ENCODE measurements at regions not wholly inside any gene's neighbourhood (a gene's known extent, or its start where the extent isn't known, plus 50 kb on each side); places are given as distances from the start of the nearest gene placed in this dataset.

DNA sequence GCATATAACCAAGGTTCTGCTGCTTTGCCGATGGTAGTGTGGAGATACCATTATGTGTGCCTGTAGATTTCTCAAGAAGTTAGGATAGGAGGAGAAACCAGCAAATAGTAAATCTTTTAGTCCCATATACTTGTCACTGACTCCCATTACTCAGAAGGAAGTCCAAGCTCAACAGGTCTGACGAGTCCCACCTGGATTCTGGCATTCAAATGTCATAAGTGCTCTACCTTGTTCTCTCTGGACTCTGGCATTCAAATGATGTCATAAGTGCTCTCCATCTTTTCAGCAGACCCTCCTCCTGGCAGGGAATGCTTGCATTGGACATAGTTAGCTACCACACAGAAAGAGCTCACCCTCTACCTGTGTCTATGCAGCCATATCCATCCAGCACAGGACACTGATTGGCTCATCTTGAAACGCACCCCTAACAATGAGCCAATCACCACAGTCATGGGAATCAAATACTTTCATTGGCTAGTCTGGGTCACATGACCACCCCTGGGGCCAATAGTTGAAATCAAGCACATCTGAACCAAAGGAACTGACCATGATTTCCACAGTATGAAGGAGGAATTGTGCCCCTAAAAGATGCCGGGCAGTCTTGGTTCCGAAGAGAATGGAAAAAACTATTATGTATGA lies 205.0 kb upstream of the ADAMTS9 start:
- H3K4ac ChIP-seq (ENCODE audit: low read depth in 1 of 2, low read length in 2 of 2): no peak overlapping the region
- H3K23ac ChIP-seq (ENCODE audit: low read length in 2 of 2): no peak overlapping the region
- H3K9ac ChIP-seq (ENCODE audit: low read length): no peak overlapping the region
- H2BK15ac ChIP-seq (ENCODE audit: low read depth, poor library complexity, severe bottlenecking): peak overlapping the region; percentile 36
- no peaks in the 10 kb centered on the region for H3K27me3 ChIP-seq (ENCODE audit: control insufficient read depth in 1 of 2, insufficient read depth in 1 of 2, low read length in 2 of 2)
- no peak overlapping the region for H3K27ac ChIP-seq (ENCODE audit: low read length, poor library complexity, severe bottlenecking)
- peak overlapping the region in 1 of 2 experiments; percentile 11 for H3K14ac ChIP-seq (ENCODE audit: low read length in 2 of 2)
- no peak overlapping the region for H2BK12ac ChIP-seq (ENCODE audit: low read length in 2 of 2)
- no peaks in the 10 kb centered on the region for H3K4me1 ChIP-seq (ENCODE audit: control insufficient read depth, insufficient read depth, low read depth, low read length)
- H2BK5ac ChIP-seq (ENCODE audit: low read depth, low read length, poor library complexity, severe bottlenecking): no peak overlapping the region
- no peak overlapping the region for H2AFZ ChIP-seq (ENCODE audit: low read depth, low read length)
- no peak overlapping the region for H2BK120ac ChIP-seq (ENCODE audit: low read depth, low read length)
- H3K79me1 ChIP-seq (replicated peaks; ENCODE audit: low read length, poor library complexity, severe bottlenecking): no peaks in the 10 kb centered on the region
- no peak overlapping the region for H3K4me3 ChIP-seq (ENCODE audit: insufficient read depth in 1 of 2, low read depth in 1 of 2, low read length in 2 of 2)
- WGBS: 90% methylated on average over 2 of the region's 5 CpGs
- no peaks in the 10 kb centered on the region for H3K36me3 ChIP-seq (ENCODE audit: control insufficient read depth in 1 of 2, insufficient read depth in 2 of 2, low read depth in 1 of 2, low read length in 2 of 2)
- H4K8ac ChIP-seq (ENCODE audit: low read length): no peak overlapping the region
- no peak for DNase-seq
- no peak overlapping the region for H3K4me2 ChIP-seq (ENCODE audit: low read length, poor library complexity, severe bottlenecking)
- H3K9me3 ChIP-seq (ENCODE audit: control insufficient read depth, low read length): no peaks in the 10 kb centered on the region
- peak overlapping the region in 1 of 2 experiments; percentile 41 for H3K18ac ChIP-seq (ENCODE audit: low read depth in 1 of 2, low read length in 2 of 2)
- H4K91ac ChIP-seq (ENCODE audit: low read length): no peak overlapping the region
- H2AK5ac ChIP-seq (ENCODE audit: low read length, severe bottlenecking): no peak overlapping the region

DNA sequence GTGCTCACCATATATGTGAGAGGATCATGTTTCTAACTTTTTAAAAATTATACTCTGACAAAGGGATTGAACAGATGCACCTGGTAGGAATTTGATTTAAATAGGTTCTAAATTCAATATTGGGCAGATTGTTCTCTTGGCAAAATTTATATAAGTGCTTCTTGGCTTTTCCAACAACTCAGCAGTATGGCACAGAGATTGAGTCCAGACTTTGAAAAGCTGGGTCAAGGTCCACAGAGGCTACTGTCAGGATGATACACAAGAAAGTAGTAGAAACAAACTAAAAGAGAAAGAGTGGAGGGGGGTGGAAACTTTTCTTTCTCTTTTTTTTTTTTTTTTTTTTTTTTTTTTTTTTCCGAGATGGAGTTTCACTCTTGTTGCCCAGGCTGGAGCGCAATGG lies 203.2 kb upstream of the ADAMTS9 start:
- Histone ChIP-seq H2AFZ (ENCODE audit: low read depth, low read length) (no peak overlapping the region), H3K27ac (ENCODE audit: low read length, poor library complexity, severe bottlenecking) (no peak overlapping the region), H3K14ac (ENCODE audit: low read length in 2 of 2) (no peak overlapping the region), H3K9me3 (ENCODE audit: control insufficient read depth, low read length) (no peaks in the 10 kb centered on the region), H4K8ac (ENCODE audit: low read length) (no peak overlapping the region), H3K18ac (ENCODE audit: low read depth in 1 of 2, low read length in 2 of 2) (no peak overlapping the region), H3K4me1 (ENCODE audit: control insufficient read depth, insufficient read depth, low read depth, low read length) (no peaks in the 10 kb centered on the region), H3K27me3 (ENCODE audit: control insufficient read depth in 1 of 2, insufficient read depth in 1 of 2, low read length in 2 of 2) (no peaks in the 10 kb centered on the region), H3K4me2 (ENCODE audit: low read length, poor library complexity, severe bottlenecking) (no peak overlapping the region), H4K91ac (ENCODE audit: low read length) (no peak overlapping the region), H3K9ac (ENCODE audit: low read length) (no peak overlapping the region), H3K4me3 (ENCODE audit: insufficient read depth in 1 of 2, low read depth in 1 of 2, low read length in 2 of 2) (no peak overlapping the region), H2BK15ac (ENCODE audit: low read depth, poor library complexity, severe bottlenecking) (no peak overlapping the region), H3K36me3 (ENCODE audit: control insufficient read depth in 1 of 2, insufficient read depth in 2 of 2, low read depth in 1 of 2, low read length in 2 of 2) (no peaks in the 10 kb centered on the region), H2BK5ac (ENCODE audit: low read depth, low read length, poor library complexity, severe bottlenecking) (no peak overlapping the region), H2BK12ac (ENCODE audit: low read length in 2 of 2) (no peak overlapping the region), H3K23ac (ENCODE audit: low read length in 2 of 2) (no peak overlapping the region), H3K4ac (ENCODE audit: low read depth in 1 of 2, low read length in 2 of 2) (no peak overlapping the region), H2BK120ac (ENCODE audit: low read depth, low read length) (no peak overlapping the region), H2AK5ac (ENCODE audit: low read length, severe bottlenecking) (no peak overlapping the region), H3K79me1 (replicated peaks; ENCODE audit: low read length, poor library complexity, severe bottlenecking) (no peaks in the 10 kb centered on the region)
- DNase-seq: no peak
- WGBS: no CpG with 5 or more reads among the region's 2 CpGs

DNA sequence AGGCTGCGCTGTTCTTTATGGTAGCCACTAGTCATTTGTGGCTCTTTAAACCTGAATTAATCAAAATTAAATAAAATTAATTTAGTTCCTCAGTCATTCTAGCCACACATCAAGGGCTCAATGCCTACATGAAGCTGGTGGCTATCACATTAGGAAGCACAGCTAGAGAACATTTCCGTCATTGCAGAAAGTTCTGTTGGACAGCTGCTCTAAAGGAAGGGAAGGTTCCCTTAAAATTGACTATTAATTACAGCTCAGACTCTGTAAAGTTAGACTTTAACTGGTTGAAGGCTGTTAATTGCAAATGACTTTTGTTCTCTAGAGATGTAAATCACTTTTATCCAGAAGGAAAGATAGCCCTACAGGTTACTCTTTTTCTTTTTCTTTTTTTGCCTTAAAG lies 202.7 kb upstream of the ADAMTS9 start:
- Histone ChIP-seq H3K4me2 (ENCODE audit: low read length, poor library complexity, severe bottlenecking) (no peak overlapping the region), H3K9me3 (ENCODE audit: control insufficient read depth, low read length) (no peaks in the 10 kb centered on the region), H3K4ac (ENCODE audit: low read depth in 1 of 2, low read length in 2 of 2) (no peak overlapping the region), H2AK5ac (ENCODE audit: low read length, severe bottlenecking) (no peak overlapping the region), H3K4me3 (ENCODE audit: insufficient read depth in 1 of 2, low read depth in 1 of 2, low read length in 2 of 2) (no peak overlapping the region), H3K4me1 (ENCODE audit: control insufficient read depth, insufficient read depth, low read depth, low read length) (no peaks in the 10 kb centered on the region), H3K23ac (ENCODE audit: low read length in 2 of 2) (no peak overlapping the region), H4K8ac (ENCODE audit: low read length) (no peak overlapping the region), H2AFZ (ENCODE audit: low read depth, low read length) (no peak overlapping the region), H2BK120ac (ENCODE audit: low read depth, low read length) (no peak overlapping the region), H2BK5ac (ENCODE audit: low read depth, low read length, poor library complexity, severe bottlenecking) (no peak overlapping the region), H3K18ac (ENCODE audit: low read depth in 1 of 2, low read length in 2 of 2) (no peak overlapping the region), H3K79me1 (replicated peaks; ENCODE audit: low read length, poor library complexity, severe bottlenecking) (no peaks in the 10 kb centered on the region), H3K9ac (ENCODE audit: low read length) (no peak overlapping the region), H4K91ac (ENCODE audit: low read length) (no peak overlapping the region), H3K14ac (ENCODE audit: low read length in 2 of 2) (no peak overlapping the region), H3K27ac (ENCODE audit: low read length, poor library complexity, severe bottlenecking) (no peak overlapping the region), H2BK15ac (ENCODE audit: low read depth, poor library complexity, severe bottlenecking) (no peak overlapping the region), H2BK12ac (ENCODE audit: low read length in 2 of 2) (no peak overlapping the region), H3K27me3 (ENCODE audit: control insufficient read depth in 1 of 2, insufficient read depth in 1 of 2, low read length in 2 of 2) (no peaks in the 10 kb centered on the region), H3K36me3 (ENCODE audit: control insufficient read depth in 1 of 2, insufficient read depth in 2 of 2, low read depth in 1 of 2, low read length in 2 of 2) (no peaks in the 10 kb centered on the region)
- DNase-seq: no peak
- 100% methylated on average over 1 of the region's 2 CpGs for WGBS

- 72% methylated on average over 10 of the region's 10 CpGs for WGBS
These were observed 202.2 kb upstream of the ADAMTS9 start for GRCh38 chr3:64890006-64890405.

More at GRCh38 chr3:64890006-64890405, 202.2 kb upstream of the ADAMTS9 start:
- Histone ChIP-seq H2BK12ac (ENCODE audit: low read length in 2 of 2) (no peak overlapping the region), H3K23ac (ENCODE audit: low read length in 2 of 2) (no peak overlapping the region), H3K4ac (ENCODE audit: low read depth in 1 of 2, low read length in 2 of 2) (peak overlapping the region in 1 of 2 experiments; percentile 24), H3K79me1 (replicated peaks; ENCODE audit: low read length, poor library complexity, severe bottlenecking) (no peaks in the 10 kb centered on the region), H3K18ac (ENCODE audit: low read depth in 1 of 2, low read length in 2 of 2) (no peak overlapping the region), H3K36me3 (ENCODE audit: control insufficient read depth in 1 of 2, insufficient read depth in 2 of 2, low read depth in 1 of 2, low read length in 2 of 2) (no peaks in the 10 kb centered on the region), H3K9ac (ENCODE audit: low read length) (no peak overlapping the region), H2BK5ac (ENCODE audit: low read depth, low read length, poor library complexity, severe bottlenecking) (no peak overlapping the region), H3K14ac (ENCODE audit: low read length in 2 of 2) (no peak overlapping the region), H3K4me2 (ENCODE audit: low read length, poor library complexity, severe bottlenecking) (no peak overlapping the region), H3K4me3 (ENCODE audit: insufficient read depth in 1 of 2, low read depth in 1 of 2, low read length in 2 of 2) (no peak overlapping the region), H3K27ac (ENCODE audit: low read length, poor library complexity, severe bottlenecking) (no peak overlapping the region), H3K4me1 (ENCODE audit: control insufficient read depth, insufficient read depth, low read depth, low read length) (no peaks in the 10 kb centered on the region), H4K8ac (ENCODE audit: low read length) (no peak overlapping the region), H2BK15ac (ENCODE audit: low read depth, poor library complexity, severe bottlenecking) (no peak overlapping the region), H2AFZ (ENCODE audit: low read depth, low read length) (no peak overlapping the region), H4K91ac (ENCODE audit: low read length) (no peak overlapping the region), H2AK5ac (ENCODE audit: low read length, severe bottlenecking) (no peak overlapping the region), H3K9me3 (ENCODE audit: control insufficient read depth, low read length) (no peaks in the 10 kb centered on the region), H3K27me3 (ENCODE audit: control insufficient read depth in 1 of 2, insufficient read depth in 1 of 2, low read length in 2 of 2) (no peaks in the 10 kb centered on the region), H2BK120ac (ENCODE audit: low read depth, low read length) (no peak overlapping the region)
- peak; percentile 69 for DNase-seq
